Activated CD4-positive, CD25-positive, alpha-beta regulatory T cell (primary cell): ENCODE measurements at regions not wholly inside any gene's neighbourhood (a gene's known extent, or its start where the extent isn't known, plus 50 kb on each side); places are given as distances from the start of the nearest gene placed in this dataset.
A peak's percentile ranks its signal among the peaks of the same experiment; 100 is the strongest.
"Not testable (repeated sequence)": the region's sequence is repeated elsewhere in the genome, so short reads cannot be mapped to it uniquely, and the experiment has no call there.

ENCODE experiments used
- DNase-seq, 4 experiments: peaks; one replicate each; lab custom pipeline; 2025; lab: John Stamatoyannopoulos, UW

DNA sequence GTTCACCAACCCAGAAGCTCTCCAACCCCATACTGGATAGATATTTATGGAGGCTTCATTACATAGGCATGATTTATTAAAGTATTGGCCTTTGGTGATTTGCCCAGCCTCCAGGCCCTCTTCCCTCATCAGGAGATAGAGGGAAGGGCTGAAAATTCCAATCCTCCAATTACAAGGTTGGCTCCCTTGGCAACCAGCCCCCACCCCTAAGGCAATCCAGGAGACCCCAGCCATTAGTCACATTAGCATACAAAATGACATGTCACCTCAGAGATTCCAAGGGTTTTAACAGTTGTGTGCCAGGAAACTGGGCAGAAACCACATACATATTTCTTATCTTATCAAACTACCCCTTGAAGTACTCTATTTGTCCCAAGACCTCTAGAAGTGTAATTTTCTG is 210.0 kb downstream of the HINT1 start:
- no peak for DNase-seq

DNA sequence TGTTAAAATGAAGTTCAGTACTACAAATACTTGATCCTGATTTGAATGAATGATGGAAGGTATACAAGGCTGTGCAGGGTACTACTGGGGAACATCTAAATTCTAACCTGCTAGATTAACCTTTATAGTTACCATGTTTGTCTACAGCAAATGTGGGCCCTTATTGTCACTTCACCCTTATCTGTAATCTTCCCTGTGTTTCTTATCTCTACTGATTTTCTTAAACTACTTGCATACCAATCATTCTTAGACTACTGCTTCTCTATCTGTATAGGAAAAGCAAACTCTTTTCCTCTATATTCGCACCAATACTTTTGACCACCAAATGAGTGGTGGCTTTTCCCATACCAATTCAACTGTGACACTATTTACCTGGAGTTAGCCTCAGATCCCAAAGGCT is 210.7 kb downstream of the HINT1 start:
- no peak for DNase-seq

DNA sequence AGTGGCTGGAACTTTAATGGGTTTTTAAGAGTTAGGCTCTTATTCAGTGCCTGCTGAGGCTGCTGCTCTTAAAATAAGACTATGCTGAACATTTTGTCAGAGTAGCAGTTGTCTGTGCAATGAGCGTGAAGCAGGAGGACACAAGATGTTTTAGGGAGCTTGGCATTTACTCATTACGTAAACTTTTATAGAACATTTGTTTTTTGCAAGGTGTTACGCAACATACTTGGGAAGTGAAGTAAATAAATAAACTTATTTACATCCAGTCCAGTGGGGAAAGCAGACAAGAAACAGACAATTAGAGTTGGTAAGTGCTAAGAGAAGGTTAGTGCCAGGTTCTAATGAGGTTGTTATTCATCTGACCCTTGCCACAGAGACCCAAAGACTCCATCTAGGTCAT is 226.0 kb downstream of the HINT1 start:
- DNase-seq, result no peak

DNA sequence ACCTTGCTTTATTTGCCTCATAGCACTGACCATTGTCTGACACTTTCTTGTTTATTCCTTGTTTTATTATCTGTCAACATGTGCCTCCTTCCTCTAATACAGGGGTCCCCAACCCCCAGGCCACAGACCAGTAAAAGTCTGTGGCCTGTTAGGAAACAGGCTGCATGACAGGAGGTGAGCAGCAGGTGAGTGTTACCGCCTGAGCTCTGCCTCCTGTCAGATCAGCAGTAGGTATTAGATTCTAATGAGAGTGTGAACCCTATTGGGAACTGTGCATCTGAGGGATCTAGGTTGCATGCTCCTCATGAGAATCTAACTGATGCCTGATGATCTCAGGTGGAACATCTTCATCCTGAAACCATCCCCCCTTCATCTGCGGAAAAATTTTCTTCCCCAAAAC is 228.0 kb downstream of the HINT1 start:
- no peak for DNase-seq

DNA sequence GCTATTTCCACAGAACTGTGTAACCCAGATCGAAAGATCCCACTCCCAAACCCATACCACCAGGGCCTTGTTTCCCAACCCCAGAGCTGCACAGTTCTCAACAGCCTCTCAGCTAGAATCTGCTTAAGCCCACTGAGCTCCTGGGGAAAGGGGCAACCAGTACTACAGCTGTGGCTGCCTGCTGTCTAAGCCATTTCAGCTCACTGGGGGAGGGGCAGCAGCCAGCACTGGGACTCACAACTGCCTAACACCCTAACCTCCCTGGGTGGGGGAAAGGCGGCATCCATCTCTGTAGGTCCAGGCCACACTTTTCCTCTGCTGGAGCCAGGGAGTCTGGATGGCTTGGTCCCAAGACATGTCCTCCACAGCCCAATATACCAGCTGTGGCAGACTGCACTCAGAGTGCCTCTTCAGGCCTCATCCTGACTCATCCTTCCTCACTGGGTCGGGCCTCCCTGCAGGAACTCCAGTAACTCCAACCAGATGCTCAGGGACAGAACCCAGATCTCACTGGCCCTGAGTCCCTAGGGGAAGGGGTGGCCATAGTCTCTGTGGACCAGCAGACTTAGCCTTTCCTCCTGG is 241.4 kb downstream of the HINT1 start:
- DNase-seq, result no peak

DNA sequence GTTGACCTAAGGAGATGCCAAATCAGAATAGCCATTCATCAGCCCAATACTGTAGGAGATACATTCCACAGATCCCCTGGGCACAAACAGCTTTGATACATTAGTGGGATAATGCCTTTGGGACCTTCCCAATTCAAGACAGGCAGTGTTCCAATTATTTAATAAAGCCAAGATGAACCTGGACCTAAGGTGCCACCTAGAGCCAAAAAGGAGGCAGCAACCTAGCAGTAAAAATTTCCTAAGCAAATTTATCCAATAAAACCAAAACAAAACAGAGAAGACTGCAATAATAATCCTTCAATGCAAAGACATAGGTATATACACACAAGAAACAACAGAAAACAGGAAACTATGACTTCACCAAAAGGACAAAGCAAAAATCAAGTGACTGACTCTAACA is 253.0 kb downstream of the HINT1 start:
- DNase-seq, result no peak

DNA sequence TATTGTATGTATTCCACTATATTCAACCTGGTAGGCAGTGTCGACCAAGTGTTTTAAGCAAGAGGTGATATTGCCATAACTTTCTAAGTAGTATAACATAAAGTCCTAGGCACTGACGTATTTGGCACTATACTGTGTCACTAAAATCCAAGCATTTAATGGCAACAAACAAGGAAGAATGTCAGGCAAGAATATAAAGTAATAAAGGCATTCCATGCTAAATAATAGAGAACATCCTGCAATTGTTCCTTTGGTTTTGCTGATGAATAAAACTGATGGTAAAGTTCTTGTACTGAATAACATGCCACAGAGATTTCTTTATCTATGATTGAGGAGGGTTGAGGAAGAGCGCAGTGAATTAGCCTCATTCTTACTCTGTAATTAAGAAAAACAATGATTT is 256.9 kb downstream of the HINT1 start:
- DNase-seq, result no peak

DNA sequence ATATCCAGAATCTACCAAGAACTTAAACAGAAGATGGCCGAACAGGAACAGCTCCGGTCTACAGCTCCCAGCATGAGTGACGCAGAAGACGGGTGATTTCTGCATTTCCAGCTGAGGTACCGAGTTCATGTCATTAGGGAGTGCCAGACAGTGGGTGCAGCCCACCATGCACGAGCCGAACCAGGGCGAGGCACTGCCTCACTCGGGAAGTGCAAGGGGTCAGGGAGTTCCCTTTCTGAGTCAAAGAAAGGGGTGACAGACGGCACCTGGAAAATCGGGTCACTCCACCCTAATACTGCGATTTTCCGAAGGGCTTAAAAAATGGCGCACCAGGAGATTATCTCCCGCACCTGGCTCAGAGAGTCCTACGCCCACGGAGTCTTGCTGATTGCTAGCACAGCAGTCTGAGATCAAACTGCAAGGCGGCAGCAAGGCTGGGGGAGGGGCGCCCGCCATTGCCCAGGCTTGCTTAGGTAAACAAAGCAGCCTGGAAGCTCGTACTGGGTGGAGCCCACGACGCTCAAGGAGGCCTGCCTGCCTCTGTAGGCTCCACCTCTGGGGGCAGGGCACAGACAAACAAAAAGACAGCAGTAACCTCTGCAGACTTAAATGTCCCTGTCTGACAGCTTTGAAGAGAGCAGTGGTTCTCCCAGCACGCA is 267.4 kb downstream of the HINT1 start:
- DNase-seq, result not testable (repeated sequence)

DNA sequence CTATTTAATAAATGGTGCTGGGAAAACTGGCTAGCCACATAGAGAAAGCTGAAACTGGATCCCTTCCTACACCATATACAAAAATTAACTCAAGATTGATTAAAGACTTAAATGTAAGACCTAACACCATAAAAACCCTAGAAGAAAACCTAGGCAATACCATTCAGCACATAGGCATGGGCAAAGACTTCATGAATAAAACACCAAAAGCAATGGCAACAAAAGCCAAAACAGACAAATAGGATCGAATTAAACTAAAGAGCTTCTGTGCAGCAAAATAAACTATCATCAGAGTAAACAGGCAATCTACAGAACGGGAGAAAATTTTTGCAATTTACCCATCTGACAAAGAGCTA is 267.9 kb downstream of the HINT1 start:
- not testable (repeated sequence) for DNase-seq

DNA sequence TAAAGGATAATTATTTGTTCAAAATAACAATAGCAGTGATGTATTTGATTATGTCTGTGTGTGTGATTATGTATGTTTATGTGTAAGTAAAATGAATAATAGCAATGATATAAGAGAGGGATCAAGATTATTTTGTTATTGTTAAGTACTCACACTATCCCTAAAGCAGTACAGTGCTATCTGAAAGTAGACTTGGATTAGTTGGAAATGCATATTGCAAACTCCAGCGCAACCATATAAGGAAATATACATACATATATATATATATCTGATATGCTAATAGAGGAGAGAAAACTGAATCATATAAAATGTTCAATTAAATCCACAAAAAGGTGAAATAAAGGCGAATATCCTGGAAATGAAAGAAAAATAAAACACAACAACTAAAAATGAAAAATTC is 268.4 kb downstream of the HINT1 start:
- DNase-seq, result no peak

DNA sequence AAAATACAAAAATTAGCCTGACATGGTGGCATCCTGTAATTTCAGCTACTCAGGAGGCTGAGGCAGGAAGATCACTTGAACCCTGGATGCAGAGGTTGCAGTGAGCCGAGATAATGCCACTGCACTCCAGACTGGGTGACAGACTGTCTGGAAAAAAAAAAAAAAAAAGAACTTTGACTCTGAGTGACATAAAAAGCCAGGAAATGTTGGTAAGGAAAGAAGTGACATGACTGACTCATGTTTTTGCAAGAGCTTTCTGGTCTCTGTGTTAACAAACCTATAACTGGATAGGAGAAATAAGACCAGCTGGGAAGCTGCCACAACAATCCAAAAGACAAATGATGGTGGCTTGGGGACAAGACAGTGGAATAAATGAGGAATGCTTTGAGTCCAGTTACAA is 272.1 kb downstream of the HINT1 start:
- DNase-seq, result no peak

DNA sequence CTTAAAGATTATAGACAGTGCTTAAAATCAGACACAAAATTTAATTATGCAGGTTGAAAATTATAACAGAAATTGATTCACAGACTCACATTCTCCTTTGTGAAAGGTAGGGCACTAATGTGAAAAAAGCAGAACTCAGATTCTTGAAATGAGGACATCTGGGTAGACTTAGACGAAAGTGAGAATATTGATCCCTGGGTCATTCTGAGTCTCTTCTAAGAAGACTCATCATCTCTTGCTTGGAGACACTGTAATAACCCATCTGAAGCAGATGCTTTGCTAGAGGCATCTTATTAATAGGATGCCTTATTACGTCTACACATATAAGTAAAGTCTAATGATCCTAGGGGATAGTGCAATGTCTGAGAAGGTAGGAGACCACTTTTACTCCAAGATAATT is 274.4 kb downstream of the HINT1 start:
- no peak for DNase-seq

DNA sequence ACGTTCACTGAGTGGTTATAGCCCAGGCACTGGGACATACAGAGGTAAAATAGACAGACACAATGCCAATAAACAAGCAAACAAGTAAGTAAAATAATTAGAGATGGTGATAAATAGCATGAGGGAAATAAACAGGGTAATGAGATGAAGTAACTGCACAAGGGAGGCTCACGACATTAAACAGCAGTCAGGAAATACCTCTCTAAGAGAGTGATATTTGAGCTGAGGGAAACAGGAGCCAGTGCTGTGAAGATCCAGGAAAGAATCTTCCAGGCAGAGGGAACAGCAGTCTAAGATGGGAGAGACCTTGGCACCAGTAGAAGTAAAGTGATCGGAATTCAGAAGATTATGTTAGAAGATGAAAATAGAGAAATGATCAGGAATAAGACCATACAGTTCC is 279.4 kb downstream of the HINT1 start:
- DNase-seq, result no peak

DNA sequence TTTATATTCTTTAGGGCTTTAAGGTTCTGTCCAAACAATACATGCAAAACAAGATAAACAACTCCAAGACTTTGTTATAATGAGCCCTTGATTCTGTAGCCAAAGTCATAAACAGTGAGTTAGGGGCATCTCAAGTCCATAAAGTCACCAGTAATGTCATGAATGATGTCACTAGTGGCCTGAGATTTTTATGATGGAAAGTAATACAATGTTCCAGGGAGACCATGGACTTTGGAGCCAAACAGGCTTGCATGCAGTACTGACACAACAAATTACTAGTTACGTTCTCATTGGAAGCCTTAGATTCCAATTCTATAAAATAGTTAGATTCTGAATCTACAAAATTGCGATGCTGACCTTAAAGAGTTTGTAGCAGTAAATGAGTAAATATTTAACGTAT is 280.0 kb downstream of the HINT1 start:
- no peak for DNase-seq

DNA sequence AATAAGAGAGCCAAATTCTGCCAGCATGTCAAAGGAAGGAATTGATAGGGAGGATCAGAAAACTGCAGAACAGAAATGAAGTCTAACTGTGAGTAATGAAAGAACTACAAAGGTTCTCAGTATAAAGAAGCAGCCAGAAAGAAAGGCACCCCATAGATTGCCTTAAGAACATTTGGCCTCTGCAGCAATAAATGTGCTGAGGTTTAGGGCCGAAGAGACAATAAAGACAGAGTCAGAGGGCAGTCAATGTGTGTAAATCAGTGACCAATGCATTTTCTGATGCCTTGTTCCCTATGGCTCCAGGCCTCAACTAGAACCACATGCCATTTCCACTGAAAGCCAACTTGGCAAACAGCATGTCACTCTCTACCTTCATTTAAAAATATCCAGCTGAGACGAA is 281.0 kb downstream of the HINT1 start:
- no peak for DNase-seq

DNA sequence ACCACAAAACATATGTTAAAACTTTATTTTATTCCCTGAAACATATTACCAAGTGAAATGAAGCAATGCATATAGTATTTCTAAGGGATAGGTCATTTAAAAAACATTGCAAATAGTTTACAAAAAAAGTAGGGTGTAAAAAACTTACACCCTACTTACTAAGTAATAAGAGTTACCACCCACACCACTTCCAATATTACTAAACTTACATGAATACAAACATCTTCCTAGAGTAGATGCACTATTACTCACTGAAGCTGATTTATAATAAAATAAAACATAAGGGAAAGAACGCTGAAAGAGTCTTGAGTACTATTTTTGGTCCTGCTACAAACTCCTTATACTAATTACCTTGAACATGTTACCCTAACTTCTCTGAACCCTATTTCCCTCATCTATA is 289.4 kb downstream of the HINT1 start:
- DNase-seq, result no peak

DNA sequence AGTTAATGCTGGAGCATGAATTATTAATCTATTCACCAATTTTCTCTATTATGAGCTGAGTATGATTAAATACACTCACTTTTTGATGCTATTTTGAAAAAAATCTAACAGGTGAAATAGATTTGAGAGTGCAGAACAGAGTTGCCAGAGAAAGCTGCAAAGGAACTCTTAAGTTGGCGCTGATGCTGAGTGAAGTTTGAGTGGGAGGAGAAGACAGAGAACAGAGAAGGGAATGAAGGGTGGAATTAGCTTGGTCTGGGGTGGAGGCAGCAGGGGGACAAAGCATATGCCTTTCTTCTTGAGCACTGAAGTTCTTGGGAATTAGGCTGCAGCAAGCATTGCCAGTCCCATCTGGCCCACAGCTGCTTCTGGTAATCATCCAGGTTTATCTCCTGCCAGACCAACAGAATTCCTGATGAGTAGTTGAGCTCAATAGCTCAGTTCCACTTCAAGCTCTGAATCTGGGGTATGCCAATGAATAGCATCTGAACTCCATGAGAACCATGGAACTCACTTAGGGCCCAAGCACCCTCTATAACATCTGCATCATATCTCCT is 290.1 kb downstream of the HINT1 start:
- DNase-seq, result no peak

DNA sequence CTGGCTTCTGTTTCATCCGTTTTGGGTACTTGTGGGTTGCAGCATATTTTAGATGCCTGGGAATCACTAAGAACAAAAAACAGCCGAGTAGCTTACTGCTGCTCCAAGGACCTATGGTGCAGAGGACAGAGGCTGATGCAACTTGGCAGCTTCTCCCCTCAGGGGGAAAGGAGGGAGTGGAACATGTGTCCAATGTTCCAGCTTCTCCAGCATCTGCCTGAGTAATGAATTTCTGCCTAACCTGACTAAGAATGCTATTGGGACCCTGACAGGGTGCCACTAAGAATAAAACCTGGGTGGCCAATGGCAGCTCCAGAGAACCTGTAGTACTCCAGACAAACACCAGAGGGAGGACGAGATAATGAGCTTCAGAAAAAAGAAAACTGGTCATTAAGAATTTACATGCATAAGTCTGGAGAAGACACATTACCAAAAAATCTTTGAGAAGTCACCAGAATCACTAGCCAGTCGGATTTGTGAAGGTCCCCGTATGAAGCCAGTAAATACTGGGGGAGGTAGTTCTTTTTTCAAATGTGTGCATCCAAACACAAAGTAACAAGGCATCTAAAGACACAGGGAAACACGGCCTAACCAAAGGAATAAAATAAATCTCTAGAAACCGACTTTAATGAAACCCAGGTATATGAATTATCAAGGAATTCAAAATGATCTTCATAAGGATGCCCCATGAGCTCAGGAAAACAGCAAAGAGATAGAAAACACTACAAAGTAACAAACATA is 293.5 kb downstream of the HINT1 start:
- peak in 3 of 4 experiments; percentile 1 to 2 (median 1) for DNase-seq

DNA sequence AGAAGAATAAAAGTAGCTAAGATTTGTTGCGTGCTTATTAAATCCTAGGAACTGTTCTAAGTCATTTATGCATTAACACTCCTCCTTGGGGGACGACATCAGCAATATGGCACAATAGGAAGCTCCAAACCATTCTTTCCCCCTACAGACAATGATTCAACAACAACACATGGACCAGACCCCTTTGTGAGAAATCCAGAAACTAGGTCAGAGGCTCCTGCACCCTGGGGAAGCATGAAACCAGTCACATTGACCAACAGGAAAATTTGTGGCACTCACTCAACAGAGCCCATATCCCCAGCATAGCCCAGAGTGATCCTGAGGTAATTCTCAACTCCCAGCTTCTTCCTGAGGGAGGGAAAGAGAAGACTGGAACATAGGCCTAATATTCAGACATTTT is 294.4 kb downstream of the HINT1 start:
- no peak for DNase-seq

DNA sequence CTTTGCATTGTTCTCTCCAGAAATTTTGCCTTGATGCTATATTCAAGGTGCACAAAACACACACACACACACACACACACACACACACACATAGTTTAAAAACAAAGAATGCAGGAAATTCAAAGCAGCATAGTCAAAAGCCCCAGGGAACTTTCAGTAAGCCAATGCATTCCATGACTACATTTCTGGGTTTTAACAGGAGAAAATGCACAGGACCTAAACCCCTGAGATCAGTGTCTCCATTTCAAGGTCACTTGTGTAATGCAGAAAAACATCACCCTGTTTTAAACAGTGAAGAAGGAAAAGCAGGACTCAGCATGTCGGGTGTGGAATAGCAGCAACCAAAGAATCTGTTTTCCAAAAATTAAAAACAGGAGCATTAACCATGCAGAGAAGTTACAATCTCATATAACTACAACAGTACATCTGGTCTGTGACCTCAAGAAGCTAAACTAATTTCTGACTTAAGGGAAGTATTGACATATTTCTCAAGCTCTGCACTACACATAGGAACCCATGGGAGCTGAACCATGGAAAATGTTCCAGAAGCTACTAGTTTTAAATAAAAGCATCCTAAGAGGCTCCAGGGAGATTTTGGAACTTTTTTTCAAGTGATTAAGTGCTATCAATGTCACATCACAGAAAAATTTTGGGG is 296.7 kb downstream of the HINT1 start:
- no peak for DNase-seq

DNA sequence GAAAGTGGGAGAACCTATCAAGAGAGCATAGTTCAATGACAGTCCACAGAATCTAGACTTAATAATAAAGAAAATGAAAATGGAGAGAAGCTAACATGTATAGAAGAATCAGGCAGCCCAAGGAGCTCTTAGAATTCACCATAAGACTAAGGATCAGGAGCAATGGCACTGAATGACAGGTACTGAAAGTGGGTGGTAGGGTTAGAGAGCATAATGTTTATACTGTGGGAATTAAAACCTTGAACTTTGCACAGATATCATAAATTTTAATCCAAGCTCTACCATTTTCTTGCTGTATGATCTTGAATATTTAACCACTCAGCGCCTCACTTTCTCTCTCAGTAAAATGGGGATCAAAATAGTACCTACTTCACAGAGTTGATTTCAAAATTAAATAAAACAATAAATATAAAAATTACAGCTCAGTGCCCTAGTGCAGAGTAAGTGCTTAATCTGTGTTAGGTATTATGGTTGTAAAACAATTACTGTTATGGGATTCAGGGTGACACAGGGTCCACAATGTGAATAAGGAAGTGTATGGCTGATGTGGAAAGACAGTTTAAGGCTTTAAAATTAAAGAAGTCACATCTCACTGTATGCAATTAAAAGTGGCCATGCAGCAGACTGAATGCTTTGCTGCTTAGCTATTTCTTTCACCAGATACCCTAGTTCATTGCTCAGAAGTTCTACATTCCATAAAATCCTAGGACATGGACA is 319.8 kb downstream of the HINT1 start:
- DNase-seq, result no peak
